GM19025 (cell line): ENCODE measurements at regions not wholly inside any gene's neighbourhood (a gene's known extent, or its start where the extent isn't known, plus 50 kb on each side); places are given as distances from the start of the nearest gene placed in this dataset.

ENCODE experiments used
- ATAC-seq: cut with Tn5 transposase; IDR thresholded peaks from one replicate; pipeline ENCODE4 v1.9.1; 2021; ENCODE audit warnings: mild to moderate bottlenecking, low read depth, moderate library complexity; ENCODE audit not compliant: unreplicated experiment

GRCh38 chr9:82675102-82675501 is 387.8 kb downstream of the RASEF start:
- ATAC-seq = no peak

- ATAC-seq = no peak
Measured at GRCh38 chr9:82675605-82676004, 387.3 kb downstream of the RASEF start.

GRCh38 chr9:82677086-82677485 is 385.9 kb downstream of the RASEF start:
- no peak for ATAC-seq

GRCh38 chr9:82679472-82679871 is 383.5 kb downstream of the RASEF start:
- no peak for ATAC-seq

- ATAC-seq = no peak
Measured at GRCh38 chr9:82680179-82680935, 382.6 kb downstream of the RASEF start.

GRCh38 chr9:82681809-82682208 is 381.1 kb downstream of the RASEF start:
- no peak for ATAC-seq

- no peak for ATAC-seq
Measured at GRCh38 chr9:82682431-82682830, 380.5 kb downstream of the RASEF start.

GRCh38 chr9:82695704-82696103 is 367.2 kb downstream of the RASEF start:
- no peak for ATAC-seq

- ATAC-seq = no peak
Measured at GRCh38 chr9:82706786-82707185, 356.2 kb downstream of the RASEF start.

GRCh38 chr9:82716821-82717220 is 346.1 kb downstream of the RASEF start:
- ATAC-seq = no peak

GRCh38 chr9:82720515-82720914 is 342.4 kb downstream of the RASEF start:
- no peak for ATAC-seq

GRCh38 chr9:82721593-82721992 is 341.3 kb downstream of the RASEF start:
- ATAC-seq = no peak

- no peak for ATAC-seq
Measured at GRCh38 chr9:82722051-82722450, 340.9 kb downstream of the RASEF start.

GRCh38 chr9:82722561-82722960 is 340.4 kb downstream of the RASEF start:
- no peak for ATAC-seq

- ATAC-seq = no peak
Measured at GRCh38 chr9:82726424-82727276, 336.3 kb downstream of the RASEF start.

GRCh38 chr9:82729141-82729540 is 333.8 kb downstream of the RASEF start:
- ATAC-seq = no peak

- no peak for ATAC-seq
Measured at GRCh38 chr9:82729991-82730589, 332.9 kb downstream of the RASEF start.

- ATAC-seq = no peak
Measured at GRCh38 chr9:82732928-82733327, 330.0 kb downstream of the RASEF start.

GRCh38 chr9:82736126-82736525 is 326.8 kb downstream of the RASEF start:
- ATAC-seq = no peak

- ATAC-seq = no peak
Measured at GRCh38 chr9:82736701-82737100, 326.2 kb downstream of the RASEF start.

- no peak for ATAC-seq
Measured at GRCh38 chr9:82745919-82746318, 317.0 kb downstream of the RASEF start.
